HG03521 (cell line): ENCODE measurements at regions not wholly inside any gene's neighbourhood (a gene's known extent, or its start where the extent isn't known, plus 50 kb on each side); places are given as distances from the start of the nearest gene placed in this dataset.
"Not testable (repeated sequence)": the region's sequence is repeated elsewhere in the genome, so short reads cannot be mapped to it uniquely, and the experiment has no call there.

Source experiments
- ATAC-seq: cut with Tn5 transposase; IDR thresholded peaks from one replicate; pipeline ENCODE4 v1.9.1; 2021; ENCODE audit warnings: mild to moderate bottlenecking, moderate library complexity; ENCODE audit not compliant: unreplicated experiment

DNA sequence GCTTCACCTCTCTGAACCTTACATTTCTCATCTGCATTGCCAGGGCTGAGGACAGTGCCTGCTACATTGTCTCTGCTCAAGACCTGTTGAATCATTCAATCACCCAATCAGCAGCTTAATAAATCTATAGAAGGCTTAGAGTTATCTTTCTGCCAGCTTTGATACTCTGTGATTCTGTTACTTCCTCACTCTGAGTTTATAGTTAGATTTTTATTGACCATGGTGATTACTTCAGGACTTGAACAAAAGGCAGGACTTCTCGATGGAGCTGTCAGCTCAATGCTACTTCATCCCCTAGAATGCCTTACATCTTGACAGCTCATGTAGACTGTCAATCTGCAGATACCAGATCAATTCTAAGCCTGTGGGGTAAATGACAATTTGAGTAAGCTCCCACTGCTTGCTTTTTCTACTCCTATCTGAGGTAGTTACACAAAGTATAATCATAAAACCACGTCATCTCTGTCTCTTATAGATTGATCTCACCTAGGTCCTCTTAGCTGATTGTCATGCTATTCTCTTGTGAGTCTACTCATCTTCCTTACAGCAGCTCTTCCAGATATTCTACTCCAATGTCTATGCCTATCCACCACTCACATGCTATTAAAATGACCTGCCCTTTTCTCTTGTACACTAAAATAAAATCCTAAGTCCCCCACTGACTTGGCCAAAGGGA lies 318.3 kb upstream of the CA10 start:
- no peak for ATAC-seq

GRCh38 chr17:52470553-52470952 lies 312.0 kb upstream of the CA10 start:
- no peak for ATAC-seq

DNA sequence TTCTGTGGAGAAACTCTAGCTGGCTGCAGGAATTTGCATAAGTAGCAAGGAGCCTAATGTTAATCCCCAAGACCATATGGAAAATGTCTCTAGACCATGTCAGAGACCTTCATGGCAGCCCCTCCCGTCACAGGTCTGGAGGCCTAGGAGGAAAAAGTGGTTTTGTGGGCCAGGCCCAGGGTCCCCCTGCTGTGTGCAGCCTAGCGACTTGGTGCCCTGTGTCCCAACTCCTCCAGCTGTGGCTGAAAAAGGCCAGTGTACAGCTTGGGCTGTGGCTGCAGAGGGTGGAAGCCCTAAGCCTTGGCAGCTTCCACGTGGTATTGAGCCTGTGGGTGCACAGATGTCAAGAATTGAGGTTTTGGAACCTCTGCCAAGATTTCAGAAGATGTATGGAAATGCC lies 306.9 kb upstream of the CA10 start:
- no peak for ATAC-seq

DNA sequence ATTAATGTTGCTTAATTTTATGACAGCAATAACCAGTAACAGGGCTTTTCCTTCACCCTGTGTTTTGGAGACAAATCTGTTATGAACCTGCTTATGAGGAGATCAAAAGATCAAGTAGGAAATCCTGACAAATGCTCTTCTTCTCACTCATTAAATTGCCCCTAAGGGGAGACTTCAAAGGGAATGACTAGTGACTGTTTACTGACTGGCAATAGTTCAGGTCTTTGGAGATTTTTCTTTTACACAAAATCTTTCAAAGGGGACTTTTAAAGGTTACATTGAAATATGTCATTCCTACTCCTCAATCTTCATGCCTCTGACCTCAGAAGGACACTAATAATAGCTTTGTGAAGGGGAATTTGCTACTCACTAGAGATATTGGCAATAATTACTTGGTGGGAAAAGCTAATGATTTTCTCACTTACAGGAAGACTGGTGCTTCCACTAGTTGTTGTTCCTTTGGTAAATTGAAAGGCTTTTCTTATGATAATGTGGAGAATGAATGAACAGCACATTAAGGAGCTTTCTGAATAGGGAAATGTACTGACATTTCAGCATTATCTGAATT lies 292.9 kb upstream of the CA10 start:
- no peak for ATAC-seq

DNA sequence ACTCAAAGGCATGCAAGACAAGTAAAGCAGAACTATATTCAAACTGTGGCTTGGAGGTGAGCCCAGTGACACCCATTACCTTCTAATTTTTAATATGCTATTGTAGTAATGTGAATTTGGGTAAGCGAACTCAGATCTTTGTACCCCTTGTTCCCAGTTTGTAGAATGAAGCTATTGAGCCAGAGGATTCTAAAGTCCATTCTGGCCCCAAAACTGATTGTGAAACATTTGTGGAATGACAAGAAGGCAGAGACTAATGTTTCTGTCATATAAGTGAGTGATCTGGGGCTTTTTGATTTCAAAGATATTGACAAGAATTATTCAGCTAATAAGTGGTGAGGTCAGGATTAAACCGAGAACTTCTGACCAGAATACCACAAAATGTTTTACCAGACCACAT lies 283.8 kb upstream of the CA10 start:
- no peak for ATAC-seq

- ATAC-seq = no peak
Measured at GRCh38 chr17:52420555-52421078, 262.1 kb upstream of the CA10 start.

DNA sequence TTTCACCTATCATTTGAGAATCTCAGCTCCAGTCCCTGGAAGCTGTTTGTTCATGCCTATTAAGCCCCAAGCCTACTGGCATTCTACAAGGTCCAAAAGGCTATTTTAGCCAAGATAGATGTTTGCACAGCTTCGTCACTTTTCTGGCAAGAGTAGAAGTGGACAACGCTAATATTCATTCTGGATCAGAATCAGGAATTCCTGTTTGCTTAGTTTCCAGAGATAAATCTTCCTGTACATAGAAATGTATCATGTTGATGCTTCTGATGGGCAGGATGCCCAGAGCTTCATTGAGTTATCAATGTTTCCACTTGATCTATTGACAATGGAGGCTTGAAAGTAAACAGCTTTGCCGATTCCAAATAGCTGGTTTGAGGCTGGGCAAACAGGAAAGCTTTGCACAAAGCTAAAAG lies 260.7 kb upstream of the CA10 start:
- no peak for ATAC-seq

- ATAC-seq = no peak
Measured at GRCh38 chr17:52410781-52411180, 252.3 kb upstream of the CA10 start.

- not testable (repeated sequence) for ATAC-seq
Measured at GRCh38 chr17:52409222-52409621, 250.7 kb upstream of the CA10 start.

DNA sequence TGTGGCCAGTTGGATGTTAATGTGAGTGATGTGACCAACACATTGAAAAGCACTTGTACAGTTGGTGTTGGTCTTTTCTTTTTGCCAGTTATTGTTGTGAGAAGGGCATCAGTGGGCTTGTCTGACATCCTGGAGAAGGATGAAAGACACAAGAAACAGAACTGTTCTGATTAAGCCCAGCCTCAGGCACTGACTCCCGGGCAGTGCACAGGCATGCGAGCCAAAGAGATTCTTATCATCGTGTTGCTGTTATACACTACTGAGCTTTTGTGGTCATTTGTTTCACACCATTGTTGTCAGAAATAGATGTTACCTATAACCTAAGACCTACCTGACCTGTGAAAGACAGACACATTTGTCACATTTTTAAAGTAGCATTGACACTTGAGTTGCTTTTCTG lies 236.8 kb upstream of the CA10 start:
- ATAC-seq = no peak

DNA sequence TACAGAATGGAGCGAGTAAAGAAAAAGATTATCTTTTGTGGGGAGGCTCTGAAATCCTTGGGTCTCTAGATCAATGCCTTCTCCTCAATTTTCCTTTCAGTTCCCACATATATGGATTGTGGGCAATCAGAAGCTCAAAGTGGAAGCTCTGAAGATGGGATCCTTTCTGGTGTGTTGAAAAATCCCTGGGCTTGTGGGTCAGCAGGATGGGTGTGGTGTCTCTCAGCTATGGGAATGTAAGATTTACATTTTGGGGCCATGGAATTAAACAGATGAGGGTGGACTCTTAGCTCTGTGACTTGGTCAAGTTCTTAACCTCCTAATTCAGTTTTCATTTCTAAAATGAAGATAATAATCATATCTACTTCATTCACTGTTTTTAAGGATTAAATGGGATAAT lies 231.9 kb upstream of the CA10 start:
- no peak for ATAC-seq

DNA sequence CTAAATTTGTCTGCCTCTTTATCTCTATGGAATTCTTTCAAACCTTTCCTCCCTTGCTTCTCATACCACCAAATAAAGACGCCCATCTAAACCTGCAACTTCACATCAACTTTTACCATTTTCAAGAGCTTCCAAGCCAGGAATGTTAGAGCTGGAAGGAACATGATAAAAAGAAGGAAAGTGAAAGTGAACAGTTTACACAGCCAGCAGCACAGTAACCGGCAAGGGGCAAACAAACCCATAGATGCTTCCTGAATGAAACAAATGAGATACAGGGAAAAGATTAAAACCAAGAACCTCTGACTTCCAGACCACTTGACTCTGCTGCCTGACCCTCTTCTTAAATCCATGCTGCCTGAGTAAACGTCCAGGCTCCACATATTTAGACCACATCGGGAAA lies 231.1 kb upstream of the CA10 start:
- no peak for ATAC-seq

- ATAC-seq = no peak
Measured at GRCh38 chr17:52388941-52389340, 230.4 kb upstream of the CA10 start.

GRCh38 chr17:52384695-52385094 lies 226.2 kb upstream of the CA10 start:
- no peak for ATAC-seq

DNA sequence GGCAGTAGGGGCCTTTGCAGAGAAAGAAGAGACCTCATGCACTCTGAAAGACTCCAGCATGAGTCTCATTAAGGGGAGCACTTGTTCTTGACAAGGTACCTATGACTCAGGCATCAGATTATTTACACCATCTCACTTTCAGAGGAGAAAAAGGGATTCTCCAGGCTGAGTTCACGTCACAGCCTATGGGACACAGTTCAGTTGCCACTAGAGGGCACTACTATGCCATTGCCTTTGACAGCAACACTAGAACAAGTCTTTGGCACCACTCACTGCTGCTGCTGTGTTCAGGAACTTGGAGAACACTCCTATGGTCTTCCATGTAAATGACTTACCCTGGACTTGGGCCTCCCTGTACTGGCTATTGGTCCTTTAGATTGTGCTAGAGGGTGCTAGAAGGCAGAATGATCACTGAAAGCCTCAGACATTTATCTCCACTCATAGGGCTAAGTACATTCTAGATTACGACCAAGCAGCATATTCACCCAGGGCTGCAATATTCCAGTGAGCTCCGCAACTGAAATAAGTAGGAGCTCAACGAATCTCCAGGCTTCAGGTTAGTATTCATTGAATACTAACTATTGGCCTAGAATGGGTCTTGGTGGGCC lies 225.1 kb upstream of the CA10 start:
- peak; percentile 41 for ATAC-seq

- ATAC-seq = no peak
Measured at GRCh38 chr17:52378860-52379259, 220.3 kb upstream of the CA10 start.

DNA sequence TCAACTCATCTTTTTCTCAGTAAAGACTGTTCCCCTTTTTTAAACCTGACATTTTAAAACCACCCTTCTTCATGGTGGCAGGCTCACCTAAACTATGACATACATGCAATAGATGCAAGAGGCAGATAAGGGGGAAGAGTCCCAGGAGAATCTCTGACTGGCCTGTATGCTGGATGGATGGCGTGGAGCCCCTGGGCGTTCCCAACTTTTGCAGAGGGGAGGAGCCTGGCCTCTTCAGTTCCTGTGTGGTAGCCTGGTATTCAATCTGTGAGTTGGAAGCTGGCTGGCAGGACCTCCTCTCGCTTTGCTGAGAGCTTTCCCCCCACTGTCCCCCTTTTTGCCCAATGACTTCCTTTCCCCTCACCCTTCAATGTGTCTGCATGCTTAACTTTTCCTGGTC lies 217.6 kb upstream of the CA10 start:
- ATAC-seq = no peak

GRCh38 chr17:52368886-52369285 lies 210.4 kb upstream of the CA10 start:
- no peak for ATAC-seq

- ATAC-seq = no peak
Measured at GRCh38 chr17:52357854-52358253, 199.3 kb upstream of the CA10 start.

DNA sequence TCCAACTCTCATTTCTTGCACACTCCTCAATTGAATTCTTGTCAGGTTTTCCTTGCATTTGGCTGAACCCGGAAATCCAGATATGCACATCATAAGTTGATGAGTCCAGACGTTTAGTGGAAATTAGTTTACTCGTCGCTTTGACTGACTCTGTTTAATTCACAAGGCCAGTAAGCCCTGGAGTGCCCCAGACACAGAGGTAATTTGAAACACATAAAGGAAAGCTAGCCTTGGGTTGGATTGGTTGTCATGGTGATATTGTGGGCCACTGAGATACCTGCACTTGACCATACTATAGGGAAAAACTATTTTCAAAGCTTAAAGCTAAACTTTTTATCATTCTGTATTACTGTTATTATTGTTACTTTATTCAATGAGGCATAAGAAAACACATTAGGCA lies 178.3 kb upstream of the CA10 start:
- no peak for ATAC-seq

DNA sequence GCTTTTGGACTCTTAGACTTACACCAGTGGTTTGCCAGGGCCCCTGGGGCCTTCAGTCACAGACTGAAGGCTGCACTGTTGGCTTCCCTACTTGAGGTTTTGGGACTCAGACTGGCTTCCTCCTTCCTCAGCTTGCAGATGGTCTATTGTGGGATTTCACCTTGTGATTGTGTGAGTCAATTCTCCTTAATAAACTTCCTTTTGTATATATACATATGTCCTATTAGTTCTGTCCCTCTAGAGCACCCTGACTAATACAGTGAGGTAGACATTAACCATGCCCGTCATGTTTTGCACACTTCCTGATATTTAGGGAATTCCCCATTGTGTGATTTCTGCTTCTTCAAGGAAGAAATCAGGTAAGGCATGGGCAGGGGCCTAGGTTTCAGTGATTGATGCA lies 147.8 kb upstream of the CA10 start:
- no peak for ATAC-seq

GRCh38 chr17:52298881-52299280 lies 140.4 kb upstream of the CA10 start:
- no peak for ATAC-seq
